ENCODE measurements at regions not wholly inside any gene's neighbourhood (a gene's known extent, or its start where the extent isn't known, plus 50 kb on each side); places are given as distances from the start of the nearest gene placed in this dataset.
"Not testable (repeated sequence)": the region's sequence is repeated elsewhere in the genome, so short reads cannot be mapped to it uniquely, and the experiment has no call there.

DNA sequence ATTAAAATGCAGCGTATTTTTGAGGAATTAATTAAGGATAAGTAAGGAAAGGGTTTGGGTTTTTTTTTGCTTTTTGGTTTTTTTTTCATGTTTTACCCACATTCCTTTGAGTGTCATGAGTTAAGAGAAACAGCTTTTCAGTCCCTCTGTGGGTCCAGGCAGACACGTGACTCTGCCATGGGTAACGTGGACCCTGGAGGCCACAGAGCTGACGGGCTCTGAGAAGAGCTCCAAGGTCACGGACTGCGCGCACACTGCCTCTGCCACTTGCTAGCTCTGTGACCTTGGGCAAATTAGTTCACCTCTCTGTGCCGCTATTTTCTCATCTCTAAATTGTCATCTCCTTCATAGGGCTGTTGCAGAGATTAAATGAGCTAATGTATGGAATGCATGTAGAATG, 588.2 kb upstream of the CDH11 start:
- no peak for TF ChIP-seq CTCF (conservative IDR thresholded peaks at IDR 0.05; ENCODE audit: low read depth, low read length)
- H3K4me3 ChIP-seq (ENCODE audit: low read depth, low read length): no peak overlapping the region
- no peak for DNase-seq (ENCODE audit: low read depth)

DNA sequence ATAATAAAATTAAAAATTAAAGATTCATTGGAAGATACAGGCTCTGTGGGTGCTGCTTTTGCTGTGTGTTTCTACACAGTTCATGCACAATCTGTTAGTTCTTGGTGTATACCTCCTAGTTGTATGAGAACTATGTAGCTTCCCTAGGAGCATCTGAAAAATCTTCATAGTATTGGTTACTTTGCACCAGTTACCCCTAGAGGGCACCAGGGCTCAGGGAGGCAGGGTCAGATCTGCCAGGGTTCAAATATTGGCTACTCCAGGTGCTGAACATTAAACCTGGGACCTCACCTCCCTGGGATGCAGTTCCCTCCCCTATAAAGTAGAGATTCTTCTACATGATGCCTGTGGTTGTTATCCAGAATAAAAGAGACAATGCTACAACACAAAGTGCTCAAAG, 583.0 kb upstream of the CDH11 start:
- TF ChIP-seq CTCF (conservative IDR thresholded peaks at IDR 0.05; ENCODE audit: low read depth, low read length): no peak
- DNase-seq (ENCODE audit: low read depth): no peak
- H3K4me3 ChIP-seq (ENCODE audit: low read depth, low read length): no peak overlapping the region

DNA sequence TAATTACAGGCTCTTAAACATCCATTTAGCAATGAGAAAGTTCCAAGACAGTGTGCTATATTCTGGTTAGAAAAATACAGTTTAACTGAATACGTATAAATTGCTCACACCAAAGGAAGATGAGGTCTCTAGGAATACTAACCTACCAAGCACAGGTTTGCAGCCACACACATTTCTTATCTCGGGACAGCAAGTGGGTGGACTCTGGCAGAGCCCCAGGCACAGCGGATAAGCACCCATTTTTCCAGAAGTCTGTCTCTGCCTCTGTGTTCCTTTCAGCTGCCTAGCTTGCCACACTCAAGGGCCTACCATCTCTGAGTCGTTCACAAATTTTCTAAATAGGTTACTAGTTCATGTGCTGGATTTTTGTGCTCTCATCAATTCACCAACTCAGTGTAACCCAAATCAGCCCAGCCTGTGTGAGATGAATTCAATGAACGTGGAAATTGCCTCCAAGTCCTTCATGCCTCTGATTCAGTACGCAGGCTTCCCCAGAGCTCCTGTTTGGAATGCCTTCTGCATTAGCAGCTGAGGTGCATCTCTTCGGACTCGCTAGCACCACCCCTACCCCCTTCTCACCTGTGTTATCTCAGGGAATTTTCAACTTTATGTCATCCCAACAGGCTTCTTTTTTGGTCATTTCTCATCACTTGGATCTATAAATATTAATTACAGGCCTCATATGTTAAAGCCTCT, 581.0 kb upstream of the CDH11 start:
- DNase-seq (ENCODE audit: low read depth): no peak
- no peak overlapping the region for H3K4me3 ChIP-seq (ENCODE audit: low read depth, low read length)
- no peak for TF ChIP-seq CTCF (conservative IDR thresholded peaks at IDR 0.05; ENCODE audit: low read depth, low read length)

GRCh38 chr16:65700596-65700995, 578.7 kb upstream of the CDH11 start:
- no peak overlapping the region for H3K4me3 ChIP-seq (ENCODE audit: low read depth, low read length)
- TF ChIP-seq CTCF (conservative IDR thresholded peaks at IDR 0.05; ENCODE audit: low read depth, low read length): no peak
- DNase-seq (ENCODE audit: low read depth): no peak

GRCh38 chr16:65698791-65699321, 577.0 kb upstream of the CDH11 start:
- DNase-seq (ENCODE audit: low read depth): no peak
- H3K4me3 ChIP-seq (ENCODE audit: low read depth, low read length): no peak overlapping the region
- no peak for TF ChIP-seq CTCF (conservative IDR thresholded peaks at IDR 0.05; ENCODE audit: low read depth, low read length)

DNA sequence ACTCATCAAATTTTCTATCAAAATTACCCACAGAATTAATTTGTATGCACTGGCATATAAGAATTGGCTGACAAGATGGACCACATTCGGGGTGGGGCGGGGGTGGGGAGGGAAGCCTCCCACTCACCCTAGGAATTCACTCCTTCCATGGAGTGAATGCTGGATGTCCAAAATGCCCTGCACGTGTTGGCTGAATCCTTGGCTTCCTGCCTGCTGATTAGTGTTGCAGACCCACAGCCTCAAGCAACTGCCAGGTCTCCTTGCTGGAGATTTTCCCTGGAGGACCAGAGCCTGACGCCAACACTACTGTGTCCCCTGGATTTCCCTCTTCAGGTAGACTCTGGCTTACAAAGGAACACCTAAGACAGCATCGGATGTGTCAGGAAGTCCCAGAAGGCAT, 575.7 kb upstream of the CDH11 start:
- no peak for DNase-seq (ENCODE audit: low read depth)
- no peak for TF ChIP-seq CTCF (conservative IDR thresholded peaks at IDR 0.05; ENCODE audit: low read depth, low read length)
- no peak overlapping the region for H3K4me3 ChIP-seq (ENCODE audit: low read depth, low read length)

- DNase-seq (ENCODE audit: low read depth): no peak
- H3K4me3 ChIP-seq (ENCODE audit: low read depth, low read length): no peak overlapping the region
- TF ChIP-seq CTCF (conservative IDR thresholded peaks at IDR 0.05; ENCODE audit: low read depth, low read length): no peak
Observed at GRCh38 chr16:65697065-65697464, 575.2 kb upstream of the CDH11 start.

GRCh38 chr16:65691846-65692245, 570.0 kb upstream of the CDH11 start:
- H3K4me3 ChIP-seq (ENCODE audit: low read depth, low read length); DNase-seq (ENCODE audit: low read depth): not testable (repeated sequence)
